Prostate gland (tissue), 2 donors: ENCODE measurements at regions not wholly inside any gene's neighbourhood (a gene's known extent, or its start where the extent isn't known, plus 50 kb on each side); places are given as distances from the start of the nearest gene placed in this dataset.

Source experiments
- DNase-seq: peaks from one replicate; pipeline ENCODE4 v3.0.0-alpha.2; 2019; ENCODE audit warnings: low spot score
- H3K27ac ChIP-seq, 2 donors: fragments of 200-600 bp; sonication (generic); 2 replicates each; pipeline ENCODE4 v1.5.1; 2017 to 2019
- H3K27me3 ChIP-seq: fragments of 200-600 bp; sonication (generic); replicated peaks from 2 replicates; pipeline ENCODE4 v1.5.1; 2019; ENCODE audit not compliant: insufficient read depth
- H3K36me3 ChIP-seq, 2 donors: fragments of 200-600 bp; sonication (generic); 1 replicate in 1 of 2; 2 replicates in 1 of 2; pipeline versions ENCODE4 v1.5.1 to v1.8.1; 2017 to 2019
- H3K4me1 ChIP-seq: fragments of 200-600 bp; sonication (generic); replicated peaks from 2 replicates; pipeline ENCODE4 v1.5.1; 2019
- H3K4me3 ChIP-seq, 2 donors: fragments of 200-600 bp; sonication (generic); 2 replicates each; pipeline ENCODE4 v1.5.1; 2017 to 2019
- H3K9me3 ChIP-seq: fragments of 200-600 bp; sonication (generic); 2 replicates; pipeline ENCODE4 v1.5.1; 2017
- POLR2A ChIP-seq: fragments of 450-650 bp; IDR thresholded peaks from one replicate; pipeline ENCODE4 v1.6.1; 2016; ENCODE audit warnings: antibody characterized with exemption, mild to moderate bottlenecking
- POLR2AphosphoS5 ChIP-seq: sonication (generic); formaldehyde crosslinking; IDR thresholded peaks from one replicate; pipeline ENCODE4 v1.6.1; 2017; ENCODE audit warnings: antibody characterized with exemption
- WGBS: methylation state at CpG from one replicate; pipeline ENCODE4 v1.1.5; 2018; 5-methylcytosine and 5-hydroxymethylcytosine counted together
- intact Hi-C: fragments of 100-400 bp; cut with DNase I; formaldehyde crosslinking; loops from one replicate; pipeline ENCODE4 v1.14.2; 2022
- TF ChIP-seq, protein P1 (sequence below), 4 experiments: fragments of 200-600 bp in 2 of 4; fragments of 450-650 bp in 2 of 4; sonication (generic) in 2 of 4; IDR thresholded peaks; 1 replicate in 3 of 4; 2 replicates in 1 of 4; pipeline ENCODE4 v1.5.1; 2016 to 2019; ENCODE audit warnings: antibody characterized with exemption in 4 of 4, mild to moderate bottlenecking in 2 of 4, moderate library complexity in 2 of 4

DNA sequence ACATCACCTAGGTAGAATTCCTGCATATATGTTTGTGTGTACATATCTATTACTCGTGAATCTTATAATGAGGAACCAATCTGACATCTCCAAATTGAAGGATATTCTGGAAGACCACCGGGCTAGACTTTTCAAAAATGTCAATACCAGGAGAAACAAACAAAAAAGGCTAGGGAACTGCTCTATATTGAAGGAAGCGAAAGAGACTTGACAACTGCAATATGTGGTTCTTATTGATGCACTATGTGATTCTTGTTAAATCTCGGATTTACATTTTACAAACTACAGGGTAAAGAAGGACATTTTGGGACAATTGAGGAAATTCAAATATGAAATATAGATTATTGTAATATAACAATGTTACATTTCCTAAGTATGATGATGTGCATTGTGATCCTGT is 137.5 kb upstream of the CCDC54 start:
- H3K9me3 ChIP-seq = no peaks in the 10 kb centered on the region
- no peaks in the 10 kb centered on the region for H3K27me3 ChIP-seq
- WGBS = 91% methylated on average over 4 of the region's 4 CpGs
- intact Hi-C loops = loop anchor here (5.0 to 10.0 kb wide), 5 partner anchors 188 to 688 kb away; partner anchors contain the start of gene BBX
- no peaks in the 10 kb centered on the region for H3K4me1 ChIP-seq
- TF ChIP-seq POLR2A (no peak), POLR2AphosphoS5 (no peak)
- TF ChIP-seq, protein P1, sequence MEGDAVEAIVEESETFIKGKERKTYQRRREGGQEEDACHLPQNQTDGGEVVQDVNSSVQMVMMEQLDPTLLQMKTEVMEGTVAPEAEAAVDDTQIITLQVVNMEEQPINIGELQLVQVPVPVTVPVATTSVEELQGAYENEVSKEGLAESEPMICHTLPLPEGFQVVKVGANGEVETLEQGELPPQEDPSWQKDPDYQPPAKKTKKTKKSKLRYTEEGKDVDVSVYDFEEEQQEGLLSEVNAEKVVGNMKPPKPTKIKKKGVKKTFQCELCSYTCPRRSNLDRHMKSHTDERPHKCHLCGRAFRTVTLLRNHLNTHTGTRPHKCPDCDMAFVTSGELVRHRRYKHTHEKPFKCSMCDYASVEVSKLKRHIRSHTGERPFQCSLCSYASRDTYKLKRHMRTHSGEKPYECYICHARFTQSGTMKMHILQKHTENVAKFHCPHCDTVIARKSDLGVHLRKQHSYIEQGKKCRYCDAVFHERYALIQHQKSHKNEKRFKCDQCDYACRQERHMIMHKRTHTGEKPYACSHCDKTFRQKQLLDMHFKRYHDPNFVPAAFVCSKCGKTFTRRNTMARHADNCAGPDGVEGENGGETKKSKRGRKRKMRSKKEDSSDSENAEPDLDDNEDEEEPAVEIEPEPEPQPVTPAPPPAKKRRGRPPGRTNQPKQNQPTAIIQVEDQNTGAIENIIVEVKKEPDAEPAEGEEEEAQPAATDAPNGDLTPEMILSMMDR (IDR thresholded peaks at IDR 0.05) = no peak
- no peaks in the 10 kb centered on the region for H3K36me3 ChIP-seq
- peak overlapping the region in 1 of 2 donors; percentile 46 for H3K4me3 ChIP-seq
- DNase-seq = no peak
- no peak overlapping the region for H3K27ac ChIP-seq

DNA sequence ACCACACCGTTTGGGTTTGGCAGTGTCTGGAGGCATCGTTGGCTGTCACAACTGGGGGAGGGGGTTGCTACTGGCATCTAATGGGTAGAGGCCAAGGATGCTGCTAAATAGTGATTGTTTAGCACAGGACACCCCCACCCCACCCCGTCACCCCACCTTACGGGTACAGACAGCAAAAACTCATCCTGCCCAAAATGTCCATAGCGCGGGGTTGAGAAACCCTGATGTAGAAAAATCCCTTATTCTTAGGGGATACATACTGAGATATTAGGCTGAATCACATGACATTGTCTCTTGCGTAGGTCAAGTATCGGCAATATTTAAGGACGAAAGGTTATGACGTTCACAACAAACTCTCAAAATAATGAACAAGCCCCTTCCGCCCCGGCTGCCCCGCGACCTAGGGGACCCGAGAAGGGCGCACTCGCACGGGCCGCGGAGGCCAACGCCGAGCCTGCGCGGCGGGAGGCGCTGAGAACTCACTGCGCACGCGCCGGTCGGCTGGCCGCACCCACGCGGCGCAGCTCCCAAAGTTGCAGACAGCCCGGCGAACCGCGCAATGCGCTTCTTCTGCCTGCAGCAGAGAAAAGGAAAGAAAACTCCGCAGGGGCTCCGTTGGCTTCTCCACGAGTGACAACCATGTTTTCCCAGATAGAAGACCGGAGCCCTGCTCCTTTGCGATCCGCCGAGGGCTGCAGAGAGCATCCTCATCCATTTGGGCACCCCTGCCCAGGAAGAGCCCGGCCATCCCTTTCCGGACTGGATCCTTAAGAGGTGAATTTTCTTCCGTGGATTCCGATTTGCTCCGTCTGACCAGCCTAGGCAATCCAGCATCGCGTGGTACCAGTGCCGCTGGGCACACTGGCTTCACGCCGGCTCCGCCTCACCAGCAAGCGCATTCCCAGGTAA is 136.8 kb upstream of the CCDC54 start:
- Histone ChIP-seq H3K9me3 (no peaks in the 10 kb centered on the region), H3K4me1 (no peaks in the 10 kb centered on the region), H3K4me3 (peak overlapping the region; percentile 46 to 73), H3K27ac (peak overlapping the region; percentile 69 to 74), H3K27me3 (no peaks in the 10 kb centered on the region), H3K36me3 (no peaks in the 10 kb centered on the region)
- peak; percentile 61 for DNase-seq
- intact Hi-C loops = loop anchor here (5.0 kb wide), 1 partner anchor 502 kb away; no protein-coding TSS in a partner anchor
- under 1% methylated on average over 59 of the region's 59 CpGs for WGBS
- TF ChIP-seq, protein P1 (IDR thresholded peaks at IDR 0.05) = no peak
- TF ChIP-seq POLR2A (peak; percentile 43), POLR2AphosphoS5 (peak; percentile 41)

DNA sequence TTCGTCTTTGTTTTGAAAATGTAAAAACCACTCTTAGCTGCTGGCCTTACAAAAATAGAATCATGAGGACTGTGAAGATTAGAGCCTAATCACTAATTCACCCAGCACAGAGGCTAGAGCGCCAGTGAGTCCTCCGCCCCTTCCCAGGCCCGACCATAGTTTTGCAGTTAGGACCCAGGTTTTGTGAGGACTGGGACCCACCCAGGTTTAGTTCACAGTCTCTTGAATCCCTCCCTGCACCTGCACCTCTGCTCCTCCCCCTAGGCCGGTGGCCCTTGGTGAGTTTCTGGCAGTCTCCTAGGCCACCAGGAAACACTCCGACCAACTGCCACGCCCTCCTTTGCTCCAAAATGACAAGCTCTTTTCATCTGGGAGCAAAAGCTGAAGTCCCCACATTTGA is 136.0 kb upstream of the CCDC54 start:
- under 1% methylated on average over 7 of the region's 7 CpGs for WGBS
- Histone ChIP-seq H3K27ac (peak overlapping the region; percentile 69 to 74), H3K36me3 (no peaks in the 10 kb centered on the region), H3K27me3 (no peaks in the 10 kb centered on the region), H3K9me3 (no peaks in the 10 kb centered on the region), H3K4me1 (no peaks in the 10 kb centered on the region), H3K4me3 (peak overlapping the region; percentile 46 to 73)
- intact Hi-C loops = loop anchor here (5.0 kb wide), 1 partner anchor 501 kb away; no protein-coding TSS in a partner anchor
- DNase-seq = peak; percentile 22
- TF ChIP-seq, protein P1 (IDR thresholded peaks at IDR 0.05) = no peak
- TF ChIP-seq POLR2AphosphoS5 = no peak
- no peak for TF ChIP-seq POLR2A

DNA sequence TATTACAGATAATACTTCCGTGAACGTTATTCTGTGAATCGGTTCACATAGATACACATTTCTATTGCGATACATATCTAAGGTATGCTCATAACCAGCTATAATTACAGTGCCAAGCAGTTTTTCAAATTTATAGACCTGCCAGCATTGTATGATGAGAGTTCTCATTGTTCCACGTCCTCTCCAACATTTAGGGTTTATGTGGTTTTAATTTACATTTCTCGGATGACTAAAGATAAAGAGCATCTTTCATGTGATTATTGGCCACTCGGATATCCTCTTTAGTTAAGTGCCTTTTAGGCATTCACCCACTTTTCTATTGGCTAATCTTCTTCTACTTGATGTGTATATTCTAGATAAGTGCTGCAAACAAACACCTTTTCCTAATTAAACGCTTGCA is 134.7 kb upstream of the CCDC54 start:
- Histone ChIP-seq H3K4me1 (no peaks in the 10 kb centered on the region), H3K9me3 (no peaks in the 10 kb centered on the region), H3K27me3 (no peaks in the 10 kb centered on the region), H3K4me3 (no peak overlapping the region), H3K36me3 (no peaks in the 10 kb centered on the region), H3K27ac (no peak overlapping the region)
- 13% methylated on average over 8 of the region's 8 CpGs for WGBS
- intact Hi-C loops = loop anchor here (5.0 kb wide), 1 partner anchor 500 kb away; no protein-coding TSS in a partner anchor
- TF ChIP-seq POLR2AphosphoS5 (peak; percentile 60), POLR2A (no peak)
- DNase-seq = no peak

DNA sequence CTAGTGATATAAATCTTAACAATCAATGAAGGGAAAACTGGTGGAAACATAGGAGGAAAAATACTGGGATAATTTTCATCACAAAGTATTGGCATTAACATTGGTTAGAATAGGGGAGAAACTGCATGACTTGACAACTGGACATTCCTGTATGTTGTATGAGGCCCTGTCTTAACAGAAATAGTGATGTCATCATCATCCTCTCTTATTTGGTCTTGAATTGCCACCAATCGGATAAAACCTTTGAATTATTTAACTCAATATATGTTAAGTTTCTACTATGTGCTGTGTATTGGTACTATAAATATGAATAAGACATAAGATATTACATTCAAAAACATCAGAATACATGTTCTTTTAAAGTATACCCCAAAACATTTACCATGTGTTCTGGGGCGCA is 130.1 kb upstream of the CCDC54 start:
- no peaks in the 10 kb centered on the region for H3K9me3 ChIP-seq
- intact Hi-C loops = no loop called here
- no peak overlapping the region for H3K4me3 ChIP-seq
- no peak for TF ChIP-seq POLR2A
- TF ChIP-seq, protein P1 (IDR thresholded peaks at IDR 0.05) = no peak
- TF ChIP-seq POLR2AphosphoS5 = no peak
- 92% methylated on average over 2 of the region's 2 CpGs for WGBS
- DNase-seq = no peak
- no peak overlapping the region for H3K27ac ChIP-seq
- H3K36me3 ChIP-seq = no peaks in the 10 kb centered on the region
- no peaks in the 10 kb centered on the region for H3K27me3 ChIP-seq
- H3K4me1 ChIP-seq = no peaks in the 10 kb centered on the region
